CD14-positive monocyte (primary cell): ENCODE measurements at regions not wholly inside any gene's neighbourhood (a gene's known extent, or its start where the extent isn't known, plus 50 kb on each side); places are given as distances from the start of the nearest gene placed in this dataset.

Experiments
- DNase-seq, 3 donors: peaks; one replicate each; pipeline ENCODE4 v3.0.0-alpha.2; 2011 to 2022
- H2AFZ ChIP-seq: 2 replicates; pipeline ENCODE4 v1.6.0; 2012; ENCODE audit warnings: mild to moderate bottlenecking, low read depth, low read length, inconsistent platforms; ENCODE audit not compliant: insufficient read depth, poor library complexity, severe bottlenecking
- H3K27ac ChIP-seq, 2 donors: 1 replicate in 1 of 2; 2 replicates in 1 of 2; pipeline ENCODE4 v1.5.1; 2012 to 2013; ENCODE audit warnings: low read length in 2 of 2, control low read depth in 1 of 2, inconsistent platforms in 1 of 2, low read depth in 1 of 2, mild to moderate bottlenecking in 1 of 2
- H3K27me3 ChIP-seq, 2 donors: one replicate each; pipeline versions ENCODE4 v1.6.0 to v1.6.1; 2011 to 2013; ENCODE audit warnings: low read length in 2 of 2; ENCODE audit not compliant: control insufficient read depth in 2 of 2, insufficient read depth in 2 of 2
- H3K36me3 ChIP-seq, 2 donors: replicated peaks in 1 of 2; 1 replicate in 1 of 2; 2 replicates in 1 of 2; pipeline versions ENCODE4 v1.5.1 to v1.6.1; 2012 to 2013; ENCODE audit warnings: low read length in 2 of 2, control low read depth in 1 of 2, inconsistent platforms in 1 of 2, mild to moderate bottlenecking in 1 of 2; ENCODE audit not compliant: insufficient read depth in 2 of 2, control insufficient read depth in 1 of 2
- H3K4me1 ChIP-seq, 2 donors: 1 replicate in 1 of 2; 2 replicates in 1 of 2; pipeline versions ENCODE4 v1.5.1 to v1.6.1; 2012 to 2013; ENCODE audit warnings: low read length in 2 of 2, control low read depth in 1 of 2, inconsistent platforms in 1 of 2, mild to moderate bottlenecking in 1 of 2, moderate library complexity in 1 of 2; ENCODE audit not compliant: insufficient read depth in 2 of 2, control insufficient read depth in 1 of 2
- H3K4me2 ChIP-seq: replicated peaks from 2 replicates; pipeline ENCODE3; 2012; ENCODE audit warnings: low read length, moderate library complexity, mild to moderate bottlenecking; ENCODE audit not compliant: poor library complexity, severe bottlenecking; ENCODE audit errors: extremely low read depth
- H3K4me3 ChIP-seq, 3 experiments: fragments of 200-600 bp in 1 of 3; sonication (generic) in 1 of 3; replicated peaks in 1 of 3; 1 replicate in 2 of 3; 2 replicates in 1 of 3; pipeline ENCODE4 v1.5.1; 2011 to 2013; ENCODE audit warnings: low read length in 3 of 3, mild to moderate bottlenecking in 3 of 3, control low read depth in 2 of 3, low read depth in 2 of 3, inconsistent platforms in 1 of 3, moderate library complexity in 1 of 3
- H3K79me2 ChIP-seq: 2 replicates; pipeline ENCODE4 v1.6.0; 2012; ENCODE audit warnings: mild to moderate bottlenecking, control low read depth, inconsistent platforms, low read length, moderate library complexity; ENCODE audit not compliant: insufficient read depth
- H3K9ac ChIP-seq: 2 replicates; pipeline ENCODE4 v1.6.0; 2017; ENCODE audit warnings: low read length, mild to moderate bottlenecking; ENCODE audit not compliant: insufficient read depth, poor library complexity, severe bottlenecking
- H3K9me3 ChIP-seq, 2 donors: replicated peaks in 1 of 2; 1 replicate in 1 of 2; 2 replicates in 1 of 2; pipeline versions ENCODE4 v1.5.1 to v1.6.1; 2012 to 2013; ENCODE audit warnings: low read length in 2 of 2, control low read depth in 1 of 2; ENCODE audit not compliant: control insufficient read depth in 1 of 2, insufficient read depth in 1 of 2
- H4K20me1 ChIP-seq: 2 replicates; pipeline ENCODE4 v1.6.0; 2012; ENCODE audit warnings: mild to moderate bottlenecking, low read length, control low read depth, moderate library complexity; ENCODE audit not compliant: insufficient read depth
- H3K27ac Mint-ChIP-seq, 7 donors: one replicate each; pipeline ENCODE4 v1.8.0; 2020; ENCODE audit warnings: mild to moderate bottlenecking in 7 of 7, mixed read lengths in 7 of 7, moderate library complexity in 6 of 7, inconsistent platforms in 2 of 7
- H3K27me3 Mint-ChIP-seq, 3 donors: one replicate each; pipeline ENCODE4 v1.8.0; 2021 to 2022; ENCODE audit warnings: low read depth in 3 of 3, mild to moderate bottlenecking in 3 of 3, mixed read lengths in 3 of 3, moderate library complexity in 3 of 3, inconsistent platforms in 1 of 3
- H3K36me3 Mint-ChIP-seq, 2 donors: one replicate each; pipeline ENCODE4 v1.8.0; 2020; ENCODE audit warnings: mixed read lengths in 2 of 2, inconsistent platforms in 1 of 2, mild to moderate bottlenecking in 1 of 2
- H3K4me1 Mint-ChIP-seq: one replicate; pipeline ENCODE4 v1.8.0; 2020; ENCODE audit warnings: mild to moderate bottlenecking, mixed read lengths
- H3K4me3 Mint-ChIP-seq, 2 donors: one replicate each; pipeline ENCODE4 v1.8.0; 2020; ENCODE audit warnings: mild to moderate bottlenecking in 2 of 2, mixed read lengths in 2 of 2, moderate library complexity in 1 of 2
- H3K9me3 Mint-ChIP-seq, 7 donors: one replicate each; pipeline ENCODE4 v1.8.0; 2020 to 2022; ENCODE audit warnings: mixed read lengths in 7 of 7, mild to moderate bottlenecking in 6 of 7, moderate library complexity in 6 of 7, inconsistent platforms in 2 of 7
- WGBS: methylation state at CpG from one replicate; pipeline ENCODE4 v1.1.5; 2013; ENCODE audit warnings: missing lambda C conversion rate; ENCODE audit not compliant: insufficient coverage; 5-methylcytosine and 5-hydroxymethylcytosine counted together
- intact Hi-C, 2 donors: fragments of 100-400 bp; cut with micrococcal nuclease; formaldehyde crosslinking; loops; one replicate each; pipeline versions ENCODE4 v1.15.0 to v1.15.1; 2023
- TF ChIP-seq, protein P1 (sequence below): fragments of 200-600 bp; IDR thresholded peaks from one replicate; pipeline ENCODE4 v1.8.0; 2022; ENCODE audit warnings: antibody characterized with exemption, mild to moderate bottlenecking

GRCh38 chr13:18995259-18995873, 186.3 kb downstream of the TUBA3C start:
- Histone ChIP-seq H3K9ac (no peak overlapping the region), H3K4me1 (no peaks in the 10 kb centered on the region), H3K4me2 (no peak overlapping the region), H3K36me3 (no peaks in the 10 kb centered on the region), H3K79me2 (no peaks in the 10 kb centered on the region), H3K27me3 (no peaks in the 10 kb centered on the region), H4K20me1 (no peaks in the 10 kb centered on the region), H2AFZ (no peak overlapping the region), H3K4me3 (no peak overlapping the region), H3K9me3 (peaks cover 70 to 75% of the 10 kb centered on the region in 2 donors), H3K27ac (no peak overlapping the region)
- Mint-ChIP-seq H3K4me1 (no peaks in the 10 kb centered on the region), H3K4me3 (no peak overlapping the region), H3K9me3 (peaks cover 47 to 71% (median 59%) of the 10 kb centered on the region in 7 donors), H3K27ac (no peak overlapping the region), H3K27me3 (peaks cover 0 to 1% (median 0%) of the 10 kb centered on the region in 3 donors), H3K36me3 (no peaks in the 10 kb centered on the region)
- no peak for DNase-seq
- 100% methylated on average over 1 of the region's 1 CpG for whole genome bisulfite sequencing
- TF ChIP-seq, protein P1, sequence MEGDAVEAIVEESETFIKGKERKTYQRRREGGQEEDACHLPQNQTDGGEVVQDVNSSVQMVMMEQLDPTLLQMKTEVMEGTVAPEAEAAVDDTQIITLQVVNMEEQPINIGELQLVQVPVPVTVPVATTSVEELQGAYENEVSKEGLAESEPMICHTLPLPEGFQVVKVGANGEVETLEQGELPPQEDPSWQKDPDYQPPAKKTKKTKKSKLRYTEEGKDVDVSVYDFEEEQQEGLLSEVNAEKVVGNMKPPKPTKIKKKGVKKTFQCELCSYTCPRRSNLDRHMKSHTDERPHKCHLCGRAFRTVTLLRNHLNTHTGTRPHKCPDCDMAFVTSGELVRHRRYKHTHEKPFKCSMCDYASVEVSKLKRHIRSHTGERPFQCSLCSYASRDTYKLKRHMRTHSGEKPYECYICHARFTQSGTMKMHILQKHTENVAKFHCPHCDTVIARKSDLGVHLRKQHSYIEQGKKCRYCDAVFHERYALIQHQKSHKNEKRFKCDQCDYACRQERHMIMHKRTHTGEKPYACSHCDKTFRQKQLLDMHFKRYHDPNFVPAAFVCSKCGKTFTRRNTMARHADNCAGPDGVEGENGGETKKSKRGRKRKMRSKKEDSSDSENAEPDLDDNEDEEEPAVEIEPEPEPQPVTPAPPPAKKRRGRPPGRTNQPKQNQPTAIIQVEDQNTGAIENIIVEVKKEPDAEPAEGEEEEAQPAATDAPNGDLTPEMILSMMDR = no peak
- intact Hi-C loops = no loop called here

DNA sequence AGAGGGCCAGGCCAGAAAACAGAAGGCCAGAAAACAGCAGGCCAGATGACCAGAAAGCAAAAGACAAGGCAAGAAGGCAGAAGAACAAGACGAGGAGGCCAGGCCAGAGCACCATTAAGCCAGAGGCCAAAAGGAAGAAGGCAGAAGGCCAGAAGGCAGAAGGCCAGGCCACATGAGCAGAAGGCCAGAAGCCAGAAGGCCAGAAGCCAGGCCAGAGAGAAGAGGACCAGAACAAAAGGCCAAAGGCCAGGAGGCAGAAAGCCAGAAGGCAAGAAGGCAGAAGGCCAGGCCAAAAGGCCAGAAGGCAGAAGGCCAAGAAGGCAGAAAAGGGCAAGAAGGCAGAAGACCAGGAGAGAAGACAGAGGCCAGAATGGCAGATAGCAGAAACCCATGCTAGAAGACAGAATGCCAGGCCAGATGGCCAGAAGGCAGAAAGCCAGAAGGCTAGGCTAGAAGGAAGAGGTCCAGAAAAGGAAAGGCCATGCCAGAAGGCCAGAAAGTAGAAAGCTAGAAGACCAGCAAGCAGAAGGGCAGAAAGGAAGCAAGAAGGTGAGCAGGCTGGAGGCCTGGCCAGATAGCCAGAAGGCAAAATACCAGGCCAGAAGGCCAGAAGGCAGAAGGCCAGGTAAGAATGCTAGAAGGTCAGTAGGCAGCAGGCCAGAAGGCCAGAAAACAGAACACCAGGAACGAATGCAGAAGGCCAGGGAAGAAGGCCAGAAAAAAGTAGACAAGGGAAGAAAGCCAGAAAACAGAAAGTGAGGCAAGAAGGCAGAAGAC, 187.6 kb downstream of the TUBA3C start:
- no peak overlapping the region for H3K27ac ChIP-seq
- intact Hi-C loops = no loop called here
- TF ChIP-seq, protein P1 = no peak
- no peak for DNase-seq
- H3K9ac ChIP-seq = no peak overlapping the region
- no peak overlapping the region for H3K4me3 ChIP-seq
- peaks cover 69 to 70% of the 10 kb centered on the region in 2 donors for H3K9me3 ChIP-seq
- H4K20me1 ChIP-seq = no peaks in the 10 kb centered on the region
- no peak overlapping the region for H3K27ac Mint-ChIP-seq
- H3K27me3 ChIP-seq = no peaks in the 10 kb centered on the region
- H3K9me3 Mint-ChIP-seq = peaks cover 45 to 69% (median 56%) of the 10 kb centered on the region in 7 donors
- no peaks in the 10 kb centered on the region for H3K36me3 Mint-ChIP-seq
- H3K4me1 ChIP-seq = no peaks in the 10 kb centered on the region
- WGBS = 82% methylated on average over 1 of the region's 2 CpGs
- H3K27me3 Mint-ChIP-seq = peaks cover 0 to 1% (median 0%) of the 10 kb centered on the region in 3 donors
- no peaks in the 10 kb centered on the region for H3K79me2 ChIP-seq
- H2AFZ ChIP-seq = no peak overlapping the region
- no peak overlapping the region for H3K4me3 Mint-ChIP-seq
- no peaks in the 10 kb centered on the region for H3K4me1 Mint-ChIP-seq
- no peak overlapping the region for H3K4me2 ChIP-seq
- H3K36me3 ChIP-seq = no peaks in the 10 kb centered on the region
